Lower leg skin (tissue), 4 donors: ENCODE measurements at regions not wholly inside any gene's neighbourhood (a gene's known extent, or its start where the extent isn't known, plus 50 kb on each side); places are given as distances from the start of the nearest gene placed in this dataset.

ENCODE experiments used
- DNase-seq, 2 donors: peaks; one replicate each; pipeline ENCODE4 v3.0.0-alpha.2; 2019; ENCODE audit warnings: low spot score in 2 of 2
- H3K4me3 ChIP-seq: fragments of 200-600 bp; sonication (generic); 2 replicates; pipeline ENCODE4 v1.5.1; 2017; ENCODE audit warnings: mild to moderate bottlenecking, low read depth; ENCODE audit not compliant: poor library complexity, severe bottlenecking
- POLR2A ChIP-seq, 2 donors: fragments of 450-650 bp; IDR thresholded peaks; one replicate each; pipeline ENCODE4 v1.6.1; 2016 to 2017; ENCODE audit warnings: antibody characterized with exemption in 2 of 2, mild to moderate bottlenecking in 1 of 2, moderate library complexity in 1 of 2
- WGBS, 2 donors: methylation state at CpG; one replicate each; pipeline ENCODE4 v1.1.5; 2018; 5-methylcytosine and 5-hydroxymethylcytosine counted together
- intact Hi-C: fragments of 100-400 bp; cut with DNase I; formaldehyde crosslinking; loops from one replicate; pipeline ENCODE4 v1.15.0; 2023; ENCODE audit warnings: low total_unique reads
- TF ChIP-seq, protein P1 (sequence below), 3 donors: fragments of 450-650 bp; IDR thresholded peaks; one replicate each; pipeline ENCODE4 v1.5.1; 2016; ENCODE audit warnings: antibody characterized with exemption in 3 of 3, mild to moderate bottlenecking in 3 of 3, moderate library complexity in 2 of 3

DNA sequence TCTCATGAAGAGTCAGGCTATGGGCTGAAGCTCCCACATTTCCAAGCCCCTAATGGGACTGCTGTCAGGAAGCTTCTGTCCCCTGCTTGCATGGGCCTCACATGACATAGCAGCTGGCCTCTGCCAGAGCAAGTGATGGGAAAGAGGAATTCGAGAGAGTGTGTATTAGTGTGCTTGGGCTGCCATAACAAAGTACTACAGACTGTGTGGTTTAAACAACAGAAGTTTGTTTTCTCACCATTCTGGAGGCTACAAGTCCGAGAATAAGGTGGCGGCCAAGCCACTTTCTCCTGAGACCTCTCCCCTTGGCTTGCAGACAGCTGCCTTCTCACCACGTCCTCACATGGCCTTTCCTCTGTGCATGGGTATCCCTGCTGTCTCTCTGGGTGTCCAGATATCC is 274.4 kb downstream of the NUAK1 start:
- intact Hi-C loops = no loop called here
- H3K4me3 ChIP-seq = no peak overlapping the region
- no peak for DNase-seq
- no peak for TF ChIP-seq POLR2A (IDR thresholded peaks at IDR 0.05)
- TF ChIP-seq, protein P1, sequence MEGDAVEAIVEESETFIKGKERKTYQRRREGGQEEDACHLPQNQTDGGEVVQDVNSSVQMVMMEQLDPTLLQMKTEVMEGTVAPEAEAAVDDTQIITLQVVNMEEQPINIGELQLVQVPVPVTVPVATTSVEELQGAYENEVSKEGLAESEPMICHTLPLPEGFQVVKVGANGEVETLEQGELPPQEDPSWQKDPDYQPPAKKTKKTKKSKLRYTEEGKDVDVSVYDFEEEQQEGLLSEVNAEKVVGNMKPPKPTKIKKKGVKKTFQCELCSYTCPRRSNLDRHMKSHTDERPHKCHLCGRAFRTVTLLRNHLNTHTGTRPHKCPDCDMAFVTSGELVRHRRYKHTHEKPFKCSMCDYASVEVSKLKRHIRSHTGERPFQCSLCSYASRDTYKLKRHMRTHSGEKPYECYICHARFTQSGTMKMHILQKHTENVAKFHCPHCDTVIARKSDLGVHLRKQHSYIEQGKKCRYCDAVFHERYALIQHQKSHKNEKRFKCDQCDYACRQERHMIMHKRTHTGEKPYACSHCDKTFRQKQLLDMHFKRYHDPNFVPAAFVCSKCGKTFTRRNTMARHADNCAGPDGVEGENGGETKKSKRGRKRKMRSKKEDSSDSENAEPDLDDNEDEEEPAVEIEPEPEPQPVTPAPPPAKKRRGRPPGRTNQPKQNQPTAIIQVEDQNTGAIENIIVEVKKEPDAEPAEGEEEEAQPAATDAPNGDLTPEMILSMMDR (IDR thresholded peaks at IDR 0.05) = no peak
- WGBS, 2 donors = 88 to 95% methylated on average over 4 of the region's 4 CpGs

DNA sequence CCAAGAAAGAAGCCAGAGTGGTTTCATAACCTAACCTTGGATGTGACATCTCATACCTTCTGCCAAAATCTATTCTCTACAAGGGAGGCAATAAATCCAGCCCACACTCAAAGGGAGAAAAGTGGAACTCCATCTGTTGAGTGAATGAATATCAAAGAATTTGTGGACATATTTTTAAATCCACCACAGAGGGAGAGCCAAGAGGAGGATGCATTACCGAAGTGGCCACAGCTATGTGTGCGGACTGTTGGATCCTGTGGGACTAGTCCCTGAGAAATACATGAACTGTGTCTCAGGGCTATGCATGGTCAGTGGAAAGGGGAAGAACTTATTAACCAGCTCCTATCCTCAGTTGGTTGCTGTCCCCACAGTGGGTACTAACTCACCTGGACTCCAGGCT is 273.9 kb downstream of the NUAK1 start:
- no peak for DNase-seq
- no peak overlapping the region for H3K4me3 ChIP-seq
- intact Hi-C loops = no loop called here
- WGBS, 2 donors = 88 to 90% methylated on average over 2 of the region's 2 CpGs
- TF ChIP-seq POLR2A (IDR thresholded peaks at IDR 0.05) = no peak
- TF ChIP-seq, protein P1 (IDR thresholded peaks at IDR 0.05) = no peak

DNA sequence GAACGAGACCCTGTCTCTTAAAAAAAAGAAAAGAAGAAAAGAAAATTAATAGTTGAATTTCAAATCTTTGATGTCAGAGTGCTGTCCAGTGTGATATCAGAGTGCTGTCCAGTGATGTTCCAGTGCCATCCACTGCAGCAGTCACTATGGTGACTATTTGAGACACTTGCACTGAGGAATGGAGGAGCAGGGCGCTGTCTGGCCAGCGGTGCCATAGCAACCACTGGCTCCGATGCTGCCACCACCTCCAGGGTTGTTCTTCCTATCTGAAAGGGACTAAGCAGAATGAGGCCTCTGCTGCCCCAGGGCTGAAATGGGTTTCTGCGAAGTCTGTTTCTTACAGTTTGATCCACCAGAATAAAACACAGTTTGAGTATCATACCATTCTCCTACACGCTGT is 272.9 kb downstream of the NUAK1 start:
- H3K4me3 ChIP-seq = no peak overlapping the region
- 92 to 95% methylated on average over 6 of the region's 6 CpGs for WGBS, 2 donors
- no peak for DNase-seq
- intact Hi-C loops = no loop called here
- no peak for TF ChIP-seq POLR2A (IDR thresholded peaks at IDR 0.05)
- TF ChIP-seq, protein P1 (IDR thresholded peaks at IDR 0.05) = no peak

DNA sequence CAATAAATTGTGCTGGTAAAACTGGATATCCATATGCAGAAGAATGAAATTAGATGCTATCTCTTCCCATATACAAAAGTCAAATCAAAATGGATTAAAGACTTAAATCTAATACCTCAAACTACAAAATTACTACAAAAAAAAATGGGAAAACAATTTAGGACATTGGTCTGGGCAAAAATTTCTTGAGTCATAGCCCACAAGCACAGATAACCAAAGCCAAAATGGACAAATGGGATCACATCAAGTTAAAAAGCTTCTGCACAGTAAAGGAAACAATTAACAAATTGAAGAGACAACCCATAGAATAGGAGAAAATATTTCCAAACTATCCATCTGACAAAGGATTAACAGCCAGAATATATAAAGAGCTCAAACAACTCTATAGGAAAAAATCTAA is 264.6 kb downstream of the NUAK1 start:
- no peak for DNase-seq
- intact Hi-C loops = no loop called here
- no peak for TF ChIP-seq POLR2A (IDR thresholded peaks at IDR 0.05)
- TF ChIP-seq, protein P1 (IDR thresholded peaks at IDR 0.05) = no peak

DNA sequence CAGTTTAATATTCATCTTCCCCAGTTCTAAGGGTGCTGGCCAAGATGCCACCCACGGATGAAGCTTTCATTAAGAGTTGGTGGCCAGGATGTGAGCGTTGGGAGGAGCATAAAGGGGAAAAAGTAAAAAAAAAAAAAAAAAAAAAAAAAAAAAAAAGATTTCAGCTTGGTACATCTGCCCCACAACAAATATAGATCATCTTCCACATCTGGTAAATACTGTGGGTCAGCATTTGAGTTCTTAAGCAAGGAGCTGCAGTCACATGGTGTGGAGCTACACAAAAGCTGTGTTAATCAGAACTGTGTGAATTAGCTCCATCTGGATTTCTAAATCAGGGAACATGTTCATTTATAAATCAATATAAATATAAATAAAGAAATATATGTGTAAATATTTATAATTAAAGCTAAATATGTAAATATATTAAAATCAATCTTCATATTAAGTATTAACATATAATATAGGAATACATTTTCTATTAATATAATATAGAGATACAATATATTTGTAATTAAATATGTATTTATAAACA is 262.3 kb downstream of the NUAK1 start:
- 9 to 15% methylated on average over 2 of the region's 2 CpGs for WGBS, 2 donors
- no peak for DNase-seq
- intact Hi-C loops = no loop called here
- no peak overlapping the region for H3K4me3 ChIP-seq
- TF ChIP-seq, protein P1 (IDR thresholded peaks at IDR 0.05) = no peak
- no peak for TF ChIP-seq POLR2A (IDR thresholded peaks at IDR 0.05)

More for the DNA sequence above, 264.6 kb downstream of the NUAK1 start:
- H3K4me3 ChIP-seq = no peak overlapping the region

DNA sequence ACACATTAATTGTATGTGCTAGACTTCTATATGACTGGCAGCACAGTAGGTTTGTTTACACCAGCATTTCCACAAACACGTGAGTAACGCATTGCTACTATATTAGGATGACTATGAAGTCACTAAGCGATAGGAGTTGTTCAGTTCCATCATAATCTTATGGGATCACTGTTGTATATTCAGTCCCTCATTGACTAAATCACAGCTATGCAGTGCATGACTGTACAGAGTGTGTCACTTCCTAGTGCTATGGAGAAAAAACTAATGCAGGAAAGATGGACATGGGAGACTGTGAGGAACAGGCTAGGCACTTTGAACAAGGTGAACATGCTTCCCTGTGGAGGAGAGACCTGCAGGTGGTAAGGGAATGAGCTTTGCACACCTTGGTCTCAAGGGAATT is 259.8 kb downstream of the NUAK1 start:
- intact Hi-C loops = no loop called here
- 94 to 97% methylated on average over 3 of the region's 3 CpGs for WGBS, 2 donors
- no peak for DNase-seq
- H3K4me3 ChIP-seq = no peak overlapping the region
- TF ChIP-seq, protein P1 (IDR thresholded peaks at IDR 0.05) = no peak
